ENCODE measurements at regions not wholly inside any gene's neighbourhood (a gene's known extent, or its start where the extent isn't known, plus 50 kb on each side); places are given as distances from the start of the nearest gene placed in this dataset.
"Not testable (repeated sequence)": the region's sequence is repeated elsewhere in the genome, so short reads cannot be mapped to it uniquely, and the experiment has no call there.

GRCh38 chr5:77894103-77894502 lies 118.0 kb upstream of the TBCA start:
- H4K5ac ChIP-seq (ENCODE audit: low read depth, low read length); DNase-seq; in situ Hi-C loops (cut with MboI; ENCODE audit: low sequenced_read_pairs); H3K79me1 ChIP-seq (ENCODE audit: low read depth in 1 of 2, low read length in 2 of 2); H3K56ac ChIP-seq (ENCODE audit: extremely low read depth, insufficient read depth, low read length); H3K27me3 ChIP-seq (ENCODE audit: control insufficient read depth, insufficient read depth, low read length); H2BK120ac ChIP-seq (ENCODE audit: low read depth, low read length); intact Hi-C loops (cut with micrococcal nuclease); H2BK15ac ChIP-seq (ENCODE audit: low read depth, low read length); dilution Hi-C loops (cut with HindIII; ENCODE audit: low sequenced_read_pairs, unreplicated experiment); H3K23ac ChIP-seq (ENCODE audit: low read depth, low read length); H3K9me1 ChIP-seq (ENCODE audit: insufficient read depth, low read length); H3K36me3 ChIP-seq (ENCODE audit: control insufficient read depth, insufficient read depth, low read length); H3K4me2 ChIP-seq (ENCODE audit: low read depth, low read length); H2AFZ ChIP-seq (replicated peaks; ENCODE audit: low read length, poor library complexity); H3K14ac ChIP-seq (replicated peaks; ENCODE audit: low read depth, low read length); ATAC-seq (ENCODE audit: low read depth); POLR2A ChIA-PET (ENCODE audit: unreplicated experiment); BruUV-seq (replicated peaks); H3K9ac ChIP-seq (ENCODE audit: low read depth, low read length); H2AK9ac ChIP-seq (replicated peaks; ENCODE audit: low read depth, low read length, poor library complexity); H3K4me3 ChIP-seq (ENCODE audit: insufficient read depth, low read depth, low read length); H3K9me3 ChIP-seq (ENCODE audit: control insufficient read depth, insufficient read depth, low read length); H4K20me1 ChIP-seq (ENCODE audit: insufficient read depth, low read length); H2BK20ac ChIP-seq (ENCODE audit: low read depth, low read length); H2AK5ac ChIP-seq (ENCODE audit: low read depth, low read length); CTCF ChIA-PET; H3K18ac ChIP-seq (ENCODE audit: low read depth, low read length); H4K91ac ChIP-seq (ENCODE audit: insufficient read depth, low read depth, low read length): not testable (repeated sequence)
- Histone ChIP-seq H4K8ac (ENCODE audit: low read depth in 2 of 2, low read length in 2 of 2) (peak overlapping the region in 1 of 2 experiments; percentile 51; a peak in 2 of 4 replicates), H3K4ac (ENCODE audit: low read depth, low read length) (0 out of 2 replicates have a peak overlapping the region, but pooled peaks have one; percentile 36), H3K27ac (ENCODE audit: insufficient read depth, low read length) (peak overlapping the region; percentile 31; the same call in 1 of the 2 replicates), H2BK5ac (ENCODE audit: low read depth, low read length, poor library complexity, severe bottlenecking) (peak overlapping the region; percentile 32), H3K4me1 (ENCODE audit: control insufficient read depth, insufficient read depth, low read length) (peaks cover 12% of the 10 kb centered on the region)
- WGBS, 2 experiments (ENCODE audit: extremely low coverage in 2 of 2, insufficient read length in 1 of 2), result no CpG with 5 or more reads among the region's 5 CpGs

Measured in IMR-90 (cell line).